ENCODE measurements at regions not wholly inside any gene's neighbourhood (a gene's known extent, or its start where the extent isn't known, plus 50 kb on each side); places are given as distances from the start of the nearest gene placed in this dataset.

DNA sequence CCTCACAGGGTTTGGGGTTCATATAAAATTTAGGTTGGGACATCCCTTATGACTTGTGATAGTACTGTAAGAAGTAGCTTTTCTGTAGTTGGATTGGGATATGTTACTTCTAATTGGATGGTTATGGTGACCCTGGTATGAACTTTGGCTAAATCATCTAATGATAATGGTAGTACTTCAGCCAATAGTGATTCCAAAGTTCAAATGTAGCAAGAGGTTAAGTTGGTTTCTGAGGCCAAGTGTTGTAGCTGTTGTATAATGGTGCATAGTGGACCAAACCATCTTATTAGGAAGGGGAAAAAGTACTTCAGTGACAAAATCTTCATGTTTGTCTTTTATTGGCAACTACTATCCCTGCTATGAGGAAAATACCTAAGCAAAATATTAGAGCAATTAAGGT lies 542.1 kb upstream of the IGFBP3 start:
- no peak for DNase-seq

DNA sequence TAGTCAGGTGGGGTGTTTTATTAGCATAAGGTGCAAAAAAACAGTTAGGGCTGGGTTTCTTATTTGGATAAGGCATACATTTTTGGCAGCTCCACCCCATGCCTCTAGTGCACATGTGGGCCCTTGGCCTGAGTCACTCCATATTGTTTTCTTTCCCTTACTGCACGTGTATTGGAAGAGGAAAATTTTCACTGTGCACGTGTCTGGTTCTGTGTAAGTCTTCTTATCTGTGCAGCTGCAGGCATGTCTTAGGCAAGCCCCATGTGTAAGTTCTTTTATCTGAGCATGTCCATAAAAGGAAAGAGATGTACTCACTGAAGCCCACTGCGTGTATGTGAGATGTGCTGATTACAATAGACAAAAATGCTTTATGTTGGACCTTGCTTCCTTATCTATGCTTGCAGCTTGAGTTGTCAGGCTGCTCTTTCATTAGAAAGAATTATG lies 540.3 kb upstream of the IGFBP3 start:
- DNase-seq: no peak

DNA sequence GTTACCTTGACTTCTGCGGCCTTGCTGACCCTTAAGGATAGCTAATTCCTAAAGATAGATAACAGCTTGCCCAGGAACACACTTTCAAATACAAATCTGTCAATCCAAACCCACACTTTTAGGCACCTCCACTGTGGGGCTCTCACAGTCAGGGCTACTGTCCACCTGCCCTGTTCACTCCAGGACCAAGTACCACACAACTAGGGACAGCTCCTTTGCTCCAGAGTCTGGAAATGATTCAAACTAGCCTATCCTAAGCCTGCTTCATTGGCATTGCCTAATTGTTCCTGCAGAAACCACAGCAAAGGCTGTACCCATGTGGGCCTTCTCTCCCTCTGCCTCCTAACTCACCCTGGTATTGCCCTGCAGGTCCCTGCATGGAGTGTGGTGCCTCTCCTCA lies 538.9 kb upstream of the IGFBP3 start:
- no peak for DNase-seq

DNA sequence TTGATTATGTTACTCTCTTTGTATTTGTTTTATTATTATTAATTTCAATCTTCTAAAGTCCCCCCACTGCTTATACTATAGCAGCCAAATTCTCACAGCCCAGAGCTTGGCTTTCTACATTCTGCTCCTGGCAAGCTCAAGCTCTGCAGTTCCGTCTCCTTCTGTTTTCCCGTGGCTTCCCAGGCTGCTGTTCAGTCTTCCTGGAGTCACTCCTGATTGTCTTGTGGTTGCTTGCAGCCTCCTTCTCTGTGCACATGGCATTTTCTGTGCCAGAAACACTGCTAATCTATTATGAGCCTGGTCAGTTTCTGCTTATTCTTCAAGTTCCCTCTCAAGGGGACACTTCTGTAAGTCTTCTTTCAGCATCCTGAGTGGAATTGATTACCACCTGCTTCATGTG lies 533.7 kb upstream of the IGFBP3 start:
- DNase-seq: no peak

DNA sequence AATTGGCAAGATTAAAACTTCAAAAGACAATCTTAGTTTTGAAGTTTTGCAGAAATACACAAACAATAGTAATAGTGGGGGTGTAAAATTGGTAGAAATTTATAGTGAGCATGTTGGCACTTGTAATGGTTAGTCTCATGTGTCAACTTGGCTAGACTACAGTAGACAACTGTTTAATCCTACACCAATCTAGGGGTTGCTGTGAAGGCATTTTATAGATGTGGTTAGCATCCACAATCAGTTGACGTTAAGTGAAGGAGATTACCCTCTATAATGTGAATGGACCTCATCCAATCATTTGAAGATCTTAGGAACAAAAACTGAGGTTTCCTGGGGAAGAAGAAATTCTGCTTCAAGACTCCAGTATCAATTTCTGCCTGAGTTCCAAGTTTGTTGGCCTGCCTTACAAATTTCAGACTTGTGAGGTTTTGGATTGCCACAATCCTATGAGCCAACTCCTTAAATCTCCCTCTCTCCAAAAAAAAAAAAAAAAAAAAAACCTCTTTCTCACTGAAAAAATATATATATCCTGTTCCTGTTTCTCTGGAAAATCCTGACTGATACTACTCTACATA lies 531.6 kb upstream of the IGFBP3 start:
- no peak for DNase-seq

DNA sequence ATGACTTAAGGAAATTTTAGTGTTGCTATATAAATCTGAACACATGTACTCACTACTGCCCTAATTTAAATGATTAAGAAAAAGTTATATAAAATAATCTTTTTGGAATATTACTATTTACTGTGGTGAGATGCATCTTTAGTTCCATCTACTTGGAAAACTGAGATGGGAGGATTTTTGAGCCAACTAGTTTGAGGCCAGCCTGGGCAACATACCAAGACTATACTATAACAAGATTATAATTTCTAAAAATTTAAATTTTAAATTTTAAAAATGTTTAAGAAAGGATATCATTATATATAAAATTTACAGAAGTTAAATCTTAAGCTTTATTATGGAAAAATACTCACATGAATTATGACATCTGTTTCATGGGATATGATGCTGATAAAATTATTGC lies 530.8 kb upstream of the IGFBP3 start:
- DNase-seq: no peak

DNA sequence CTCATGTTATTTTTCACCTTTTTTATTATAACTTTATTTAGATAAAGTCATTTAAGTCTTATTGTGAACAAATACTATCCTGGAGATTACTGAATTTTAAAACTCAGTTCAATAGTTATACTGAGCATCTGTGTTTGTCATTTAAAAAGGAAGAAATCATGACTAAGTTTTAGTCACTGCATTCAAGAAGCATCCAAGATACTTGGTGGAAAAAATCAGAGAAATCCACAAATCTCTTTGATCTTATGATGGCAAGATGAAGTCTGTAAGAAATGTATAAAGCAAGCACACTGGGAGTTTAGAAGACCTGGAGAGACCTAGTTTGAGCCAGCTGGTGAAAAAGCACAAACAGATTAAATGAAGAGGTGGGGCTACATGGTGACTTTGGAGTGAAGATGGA lies 529.8 kb upstream of the IGFBP3 start:
- DNase-seq: no peak

DNA sequence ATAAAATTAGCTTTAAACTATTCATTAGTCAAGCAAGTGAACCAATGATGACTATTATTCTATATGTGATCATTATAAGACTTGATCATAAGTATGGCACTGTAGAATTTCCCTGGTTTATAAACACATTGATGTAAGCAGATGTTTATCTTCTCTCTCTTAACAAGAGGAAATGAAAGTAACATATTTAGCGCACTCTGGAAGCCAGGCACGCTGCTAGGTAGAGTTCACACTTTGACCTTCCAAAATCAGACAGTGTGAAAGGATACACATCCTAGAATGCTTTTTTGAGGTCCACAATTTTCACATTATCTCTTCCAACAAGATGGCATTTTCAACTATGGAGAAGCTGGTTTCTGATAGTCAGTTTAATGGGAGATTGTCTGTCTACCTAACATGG lies 529.4 kb upstream of the IGFBP3 start:
- DNase-seq: no peak

DNA sequence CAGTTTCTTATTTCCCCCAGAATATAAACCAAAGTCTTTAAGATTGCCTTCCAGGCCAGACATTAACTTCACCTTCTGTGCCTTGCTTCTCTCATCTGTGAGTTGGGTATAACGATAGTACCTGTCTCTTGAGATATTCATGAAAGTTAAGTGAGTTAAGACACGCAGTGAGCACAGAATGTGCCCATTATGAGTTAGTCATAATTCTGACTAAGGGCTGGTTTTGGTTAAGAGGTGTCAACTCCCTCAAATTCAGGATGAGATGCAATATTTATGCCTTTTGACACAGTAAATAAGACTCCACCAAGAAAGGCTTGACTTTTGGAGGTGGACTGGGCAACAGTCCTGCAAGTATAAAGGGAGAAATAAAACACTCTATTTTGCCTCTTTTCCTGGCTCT lies 528.7 kb upstream of the IGFBP3 start:
- no peak for DNase-seq

DNA sequence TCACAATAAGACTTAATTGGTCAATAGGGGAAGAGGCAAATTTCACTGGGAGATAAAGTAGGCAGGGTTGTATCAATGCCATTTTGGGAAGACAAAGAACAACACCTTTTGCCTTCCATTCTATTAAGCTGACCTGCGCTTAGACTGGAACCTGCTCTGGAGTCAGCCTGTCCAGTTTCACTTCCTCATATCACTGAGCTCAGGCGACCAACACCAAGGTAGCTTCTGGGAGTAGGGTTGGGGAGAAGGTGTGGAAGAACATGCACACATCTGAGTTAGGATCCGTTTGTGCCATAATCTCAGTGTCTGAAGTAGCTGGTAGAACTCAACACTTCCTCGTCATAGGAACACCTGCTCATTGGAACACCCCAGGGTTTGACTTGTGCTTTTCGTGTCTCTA lies 527.4 kb upstream of the IGFBP3 start:
- no peak for DNase-seq

DNA sequence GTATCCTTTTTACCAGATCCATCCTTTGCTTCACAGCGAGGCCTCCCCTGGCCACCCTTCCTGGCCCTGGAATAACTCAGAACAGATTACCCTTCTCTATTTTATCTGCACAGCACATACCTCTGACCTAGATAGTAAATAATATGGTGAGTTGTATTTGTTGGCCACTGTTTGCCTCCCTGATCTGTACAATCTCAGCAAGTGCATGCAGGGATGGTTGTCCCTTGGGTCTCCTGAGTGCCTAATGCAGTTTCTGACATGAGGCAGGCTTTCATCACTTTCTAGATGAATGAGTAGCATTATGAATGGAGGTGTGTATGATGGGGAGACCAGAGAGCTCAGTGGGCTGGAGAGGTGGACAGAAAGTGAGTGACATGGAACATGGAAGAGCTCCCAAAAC lies 525.1 kb upstream of the IGFBP3 start:
- no peak for DNase-seq

DNA sequence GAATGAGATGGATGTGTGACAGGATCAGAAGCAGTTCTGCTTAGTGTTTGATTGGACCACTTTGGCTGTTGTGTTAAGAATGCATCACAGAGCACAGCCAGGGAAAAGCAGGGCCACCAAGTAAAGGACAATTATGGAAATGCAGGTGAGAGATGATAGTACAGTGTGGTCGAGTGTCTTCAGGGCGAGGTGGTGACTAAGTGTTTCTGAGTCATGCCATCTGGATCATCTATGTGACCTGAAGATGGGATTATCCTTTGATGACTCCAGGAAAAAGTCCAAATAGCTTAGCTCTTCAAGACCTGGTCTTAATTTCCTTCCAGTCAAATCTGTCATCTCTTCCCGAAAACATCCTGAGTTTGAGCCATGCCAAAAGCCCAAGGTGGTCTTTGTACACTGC lies 523.2 kb upstream of the IGFBP3 start:
- DNase-seq: no peak

DNA sequence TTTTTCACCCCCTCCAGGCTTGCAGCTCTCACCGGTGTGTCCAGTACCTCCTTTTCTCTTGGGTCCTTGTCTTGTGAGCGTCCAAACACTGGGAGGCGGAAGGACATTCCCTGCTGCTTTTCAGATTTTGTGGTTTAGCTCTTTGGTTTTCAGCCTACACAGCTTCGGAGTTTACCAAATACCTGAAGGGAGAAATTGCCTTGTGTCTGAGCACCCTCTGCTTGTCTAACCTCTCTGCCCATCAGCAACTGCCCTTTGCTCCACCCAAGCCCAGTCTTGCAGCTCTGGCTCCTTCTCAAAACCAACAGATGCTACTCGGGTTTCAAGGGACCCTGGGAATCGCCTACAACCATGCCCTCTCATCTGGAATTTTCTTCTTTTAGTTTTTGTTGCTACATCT lies 519.1 kb upstream of the IGFBP3 start:
- no peak for DNase-seq

DNA sequence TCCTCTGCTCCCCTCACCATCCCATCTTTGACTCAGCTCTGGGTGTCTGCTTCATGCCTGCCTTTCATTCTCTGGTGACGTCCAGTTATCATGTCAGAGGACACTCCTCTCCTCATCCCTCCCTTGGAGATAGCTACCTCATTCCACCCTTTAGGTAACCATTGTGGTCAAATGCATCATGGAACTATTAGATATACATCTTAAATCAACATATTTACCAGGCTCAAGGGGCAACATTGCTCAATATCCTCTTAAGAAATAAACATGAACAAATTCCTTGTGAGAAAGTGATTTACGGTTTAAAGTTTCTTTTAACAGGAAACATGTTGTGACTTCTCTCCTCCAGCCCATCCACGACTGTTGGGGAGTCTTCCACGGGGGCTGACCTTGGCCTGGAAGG lies 511.6 kb upstream of the IGFBP3 start:
- DNase-seq: no peak

DNA sequence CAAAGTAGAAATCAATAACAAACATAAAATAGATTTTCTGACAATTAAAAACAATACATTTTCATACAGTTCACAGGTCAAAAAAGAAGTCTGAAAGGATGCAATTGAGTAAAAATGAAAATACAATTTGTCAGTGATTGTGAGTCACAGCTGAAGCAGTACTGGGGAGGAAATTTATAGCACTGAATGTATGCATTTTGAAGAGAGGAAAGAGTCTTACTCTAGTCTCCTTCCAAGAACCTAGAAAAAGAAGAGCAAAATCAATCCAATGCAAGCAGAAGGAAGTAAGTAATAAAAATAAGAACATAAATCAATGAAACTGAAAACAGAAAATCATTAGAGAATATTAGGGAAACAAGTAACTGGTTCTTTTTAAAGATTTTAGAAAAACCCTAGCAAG lies 507.2 kb upstream of the IGFBP3 start:
- DNase-seq: no peak

DNA sequence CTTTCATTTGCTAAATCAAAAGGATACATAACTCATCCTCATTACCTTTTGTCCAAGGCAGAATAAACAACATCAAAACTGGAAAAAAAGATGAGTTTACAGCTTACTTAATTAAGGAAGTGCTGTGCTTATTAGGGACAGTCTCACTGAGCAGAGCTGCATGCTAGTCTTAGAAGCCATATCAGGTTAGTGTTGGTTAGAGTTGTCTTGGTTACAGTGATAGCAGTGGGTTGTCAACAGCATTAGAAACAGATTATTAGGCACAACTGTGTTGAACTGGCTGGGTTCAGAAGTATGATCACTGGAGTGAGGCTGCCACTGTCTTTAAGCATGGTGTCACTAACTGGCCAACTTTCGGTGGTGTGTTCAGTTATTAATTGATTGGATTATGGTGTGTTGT lies 503.9 kb upstream of the IGFBP3 start:
- no peak for DNase-seq

DNA sequence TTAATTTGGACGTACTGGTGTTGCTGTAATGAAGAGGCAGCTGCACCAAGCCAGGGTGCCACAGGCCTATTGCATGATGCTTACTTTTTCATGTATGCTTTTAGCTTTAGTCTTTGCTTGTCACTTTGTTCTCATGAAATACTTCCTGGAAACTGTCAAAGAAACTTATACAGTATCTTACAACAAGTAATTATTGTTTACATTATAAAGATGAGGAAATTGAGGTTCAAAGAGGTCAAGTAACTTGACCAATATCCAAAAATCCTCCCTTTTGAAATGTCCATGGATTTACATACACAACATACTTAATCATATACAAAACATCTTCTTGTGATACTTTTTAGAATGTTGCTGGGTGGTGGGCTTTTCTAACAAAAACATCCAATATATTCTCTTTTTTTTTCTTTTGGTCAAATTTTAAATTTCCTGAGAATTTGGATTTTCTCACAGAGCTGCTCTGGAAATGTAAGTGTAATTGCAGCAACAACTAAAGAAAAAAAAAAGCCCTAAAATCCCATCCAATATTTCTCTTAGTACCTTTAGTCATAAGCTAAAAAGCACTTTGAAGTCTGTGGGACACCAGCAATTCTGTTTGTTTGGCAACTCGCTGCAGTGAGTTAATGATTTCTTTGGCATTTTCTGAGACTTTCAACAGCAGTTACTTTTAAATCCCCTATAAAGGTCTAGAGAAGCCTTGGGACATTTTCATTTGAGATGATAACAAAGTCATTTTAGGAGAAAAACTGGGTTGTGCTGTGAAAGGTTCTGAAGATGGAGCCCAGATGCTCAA lies 500.6 kb upstream of the IGFBP3 start:
- DNase-seq: no peak

DNA sequence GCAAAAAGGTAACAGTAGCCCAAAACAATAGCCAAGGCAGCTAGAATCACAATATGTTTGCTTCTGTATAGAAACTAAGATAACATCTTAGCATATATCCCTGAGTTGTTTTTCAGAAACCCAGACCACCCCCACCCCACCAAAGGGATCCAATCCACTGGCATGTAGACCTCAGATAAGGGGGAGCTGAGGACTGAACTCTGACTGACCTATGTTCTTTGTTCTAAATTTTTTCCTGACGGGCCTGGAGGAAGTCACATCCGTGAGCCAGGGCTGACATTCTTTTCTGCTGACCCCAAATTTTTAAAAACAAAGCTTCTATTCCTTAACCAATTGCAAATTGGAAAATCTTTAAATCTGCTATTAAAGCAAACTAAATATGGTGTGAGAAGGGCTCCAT lies 493.9 kb upstream of the IGFBP3 start:
- DNase-seq: no peak

DNA sequence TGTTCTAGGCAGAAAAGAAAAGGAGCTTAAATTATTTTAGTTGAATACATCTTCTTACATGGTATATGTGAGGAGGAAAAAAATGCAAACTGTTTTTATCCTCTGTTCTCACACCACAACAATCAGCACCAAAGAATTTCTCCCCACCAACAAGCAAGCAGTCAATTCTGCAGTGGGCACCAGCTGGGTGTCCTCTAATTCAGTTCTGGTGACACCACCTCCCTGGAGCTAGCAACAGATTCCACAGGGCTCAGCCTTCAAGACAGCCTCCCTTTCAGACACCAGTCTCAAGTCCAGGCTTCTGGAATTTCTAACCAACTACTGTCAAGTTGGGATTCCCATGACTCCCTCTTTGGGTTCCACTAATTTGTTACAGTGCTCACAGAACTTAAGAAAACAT lies 490.2 kb upstream of the IGFBP3 start:
- no peak for DNase-seq

DNA sequence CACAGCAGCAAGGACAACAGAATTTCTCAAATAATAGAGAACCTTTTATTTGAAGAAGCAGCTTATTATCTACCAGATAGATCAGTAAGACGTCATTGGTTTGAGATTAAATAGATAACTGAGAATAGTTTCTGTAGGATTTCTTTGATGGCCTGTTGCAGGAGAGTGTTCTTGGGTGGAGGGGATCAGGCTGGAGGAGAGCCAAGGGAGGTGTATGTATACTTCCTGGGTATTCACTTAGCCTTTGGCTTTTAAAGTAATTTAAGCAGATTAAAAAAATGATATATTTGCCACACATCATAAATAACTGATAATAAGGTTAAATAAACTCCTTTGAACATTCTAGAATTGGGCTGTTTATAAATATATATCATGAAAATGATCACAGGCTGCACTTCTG lies 486.1 kb upstream of the IGFBP3 start:
- DNase-seq: no peak

DNA sequence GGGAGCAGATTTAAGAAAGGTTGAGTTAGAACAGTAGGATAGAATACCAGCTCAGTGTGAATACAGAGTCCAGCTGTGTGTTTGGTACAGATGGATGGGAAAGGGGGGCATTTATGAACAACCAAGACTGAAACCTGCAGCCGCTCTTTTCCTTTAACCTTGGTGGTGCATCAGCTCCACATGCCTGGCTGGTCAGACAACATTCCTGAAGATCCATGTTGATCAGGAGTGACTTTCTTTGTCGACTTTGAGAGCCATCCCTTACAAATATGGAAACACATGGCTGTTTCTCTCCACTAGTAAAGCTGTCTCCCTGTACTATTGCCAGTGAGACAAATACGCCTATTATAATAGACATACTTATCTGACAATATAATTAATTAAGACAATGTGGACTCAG lies 476.5 kb upstream of the IGFBP3 start:
- DNase-seq: no peak

DNA sequence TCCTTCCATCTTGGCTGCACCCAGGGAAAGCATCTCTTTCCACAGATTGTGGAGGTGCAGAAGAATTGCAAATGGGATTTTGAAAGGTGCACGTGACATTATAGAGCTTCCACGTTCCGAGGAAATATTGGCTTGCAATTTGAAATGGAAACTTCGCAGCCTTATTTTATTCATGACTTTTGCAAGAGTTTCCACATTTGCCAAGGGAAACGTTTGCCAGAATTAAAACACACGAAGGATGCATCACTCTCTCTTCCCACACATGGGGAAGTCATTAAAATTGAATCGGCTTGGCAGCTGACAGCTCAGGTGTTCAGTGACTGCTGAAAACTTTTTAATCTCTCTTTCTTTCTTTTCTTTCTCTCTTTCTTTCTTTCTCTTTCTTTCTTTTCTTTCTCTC lies 475.4 kb upstream of the IGFBP3 start:
- no peak for DNase-seq

DNA sequence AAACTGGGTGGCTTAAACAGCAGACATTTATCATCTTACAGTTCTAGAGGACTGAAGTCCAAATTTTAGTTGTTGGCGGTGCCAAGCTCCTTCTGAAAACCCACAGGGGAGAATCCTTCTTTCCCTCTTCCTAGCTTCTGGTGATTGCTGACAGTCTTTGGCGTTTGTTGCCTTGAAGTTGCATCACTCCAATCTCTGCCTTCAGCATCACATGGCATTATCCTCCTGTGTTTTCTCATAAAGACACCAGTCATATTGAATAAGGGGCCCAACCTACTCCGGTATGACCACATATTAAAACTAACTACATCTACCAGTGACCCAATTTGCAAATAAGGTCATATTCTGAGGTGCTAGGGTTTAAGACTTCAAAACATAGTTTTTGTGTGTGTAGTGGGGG lies 472.1 kb upstream of the IGFBP3 start:
- no peak for DNase-seq

DNA sequence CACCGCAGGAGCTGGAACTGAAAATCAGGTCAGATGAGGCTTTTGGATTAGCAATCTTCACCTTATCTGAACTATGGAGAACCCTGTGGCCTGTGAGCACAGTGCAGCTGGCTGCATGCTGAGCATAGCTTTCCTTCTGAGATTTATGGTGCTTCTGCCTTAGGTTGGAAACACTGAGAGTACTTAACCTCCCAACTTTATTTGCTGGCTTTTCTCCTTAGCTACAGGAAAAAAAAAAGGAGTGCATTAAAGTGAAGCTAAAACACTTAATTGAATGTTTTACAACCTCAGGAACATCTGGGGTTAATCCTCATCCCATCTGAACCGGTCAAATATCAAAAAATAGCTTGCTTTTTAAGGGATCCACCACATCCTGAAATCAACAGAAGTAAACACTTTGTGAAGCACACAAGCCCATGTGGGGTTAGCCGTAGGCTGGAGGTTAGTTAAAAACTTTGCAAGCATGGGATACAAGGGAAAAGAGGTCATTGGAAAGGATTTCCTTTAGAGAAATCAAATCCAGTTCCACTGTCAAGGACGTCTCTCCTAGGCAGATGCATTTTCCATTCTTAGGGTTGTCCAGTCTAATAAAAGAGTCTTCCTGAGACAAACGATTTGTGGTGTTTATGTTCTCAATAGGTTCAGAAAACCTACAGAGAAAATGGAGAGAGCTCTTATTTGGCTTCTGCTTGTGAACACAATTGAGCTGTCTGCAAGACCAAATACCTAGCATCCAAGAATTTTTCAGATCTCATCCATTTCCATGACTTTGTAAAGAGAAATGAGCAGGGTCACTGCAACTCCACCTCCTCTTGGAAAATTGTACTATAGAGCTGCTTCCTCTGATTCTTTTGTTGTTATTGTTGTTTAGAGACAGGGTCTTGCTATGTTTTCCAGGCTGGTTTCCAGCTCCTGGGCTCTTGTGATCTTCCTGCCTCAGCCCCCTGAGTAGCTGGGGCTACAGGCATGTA lies 470.4 kb upstream of the IGFBP3 start:
- DNase-seq: no peak
